ENCODE measurements at regions not wholly inside any gene's neighbourhood (a gene's known extent, or its start where the extent isn't known, plus 50 kb on each side); places are given as distances from the start of the nearest gene placed in this dataset.

GRCh38 chr5:39523821-39524220 lies 99.0 kb upstream of the DAB2 start:
- DNase-seq (ENCODE audit: low read depth in 2 of 2) = no peak

GRCh38 chr5:39521940-39522590 lies 97.3 kb upstream of the DAB2 start:
- no peak for DNase-seq (ENCODE audit: low read depth in 2 of 2)

GRCh38 chr5:39521098-39521860 lies 96.5 kb upstream of the DAB2 start:
- no peak for DNase-seq (ENCODE audit: low read depth in 2 of 2)

GRCh38 chr5:39520232-39520572 lies 95.4 kb upstream of the DAB2 start:
- peak; percentile 97 for DNase-seq (ENCODE audit: low read depth in 2 of 2)

DNA sequence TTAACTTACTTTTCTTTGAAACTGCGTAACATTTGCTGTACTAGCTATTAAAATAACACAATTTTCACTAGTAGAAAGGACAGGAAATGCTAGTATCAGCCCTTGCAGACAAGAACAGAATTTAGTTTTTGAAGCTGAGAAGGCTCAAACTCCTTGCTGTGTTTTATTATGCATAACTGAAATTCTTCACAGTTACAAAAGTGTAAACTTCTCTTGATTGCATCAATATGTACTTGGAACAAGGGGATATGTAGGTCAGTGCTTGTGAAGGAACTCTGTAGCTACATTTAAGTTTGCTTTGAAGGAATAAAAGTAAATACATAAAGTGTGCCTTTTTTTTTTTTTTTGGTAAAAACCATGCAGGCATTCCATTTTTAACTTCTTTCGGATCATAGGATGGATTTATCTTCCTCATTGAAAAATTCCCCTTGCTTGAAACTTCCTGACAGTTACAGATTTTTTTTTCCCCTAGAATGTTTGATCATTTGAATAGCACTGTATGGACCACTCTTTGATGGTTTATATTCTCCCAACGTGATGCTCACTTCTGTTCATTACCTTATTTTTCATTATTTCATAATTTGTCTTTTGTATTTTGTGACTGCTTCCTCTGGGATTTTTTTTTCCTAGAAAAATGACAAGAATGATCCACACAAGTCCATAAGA lies 94.9 kb upstream of the DAB2 start:
- peak in 1 of 2 donors; percentile 29 for DNase-seq (ENCODE audit: low read depth in 2 of 2)

- DNase-seq (ENCODE audit: low read depth in 2 of 2) = no peak
These were observed 94.3 kb upstream of the DAB2 start for GRCh38 chr5:39519079-39519478.

DNA sequence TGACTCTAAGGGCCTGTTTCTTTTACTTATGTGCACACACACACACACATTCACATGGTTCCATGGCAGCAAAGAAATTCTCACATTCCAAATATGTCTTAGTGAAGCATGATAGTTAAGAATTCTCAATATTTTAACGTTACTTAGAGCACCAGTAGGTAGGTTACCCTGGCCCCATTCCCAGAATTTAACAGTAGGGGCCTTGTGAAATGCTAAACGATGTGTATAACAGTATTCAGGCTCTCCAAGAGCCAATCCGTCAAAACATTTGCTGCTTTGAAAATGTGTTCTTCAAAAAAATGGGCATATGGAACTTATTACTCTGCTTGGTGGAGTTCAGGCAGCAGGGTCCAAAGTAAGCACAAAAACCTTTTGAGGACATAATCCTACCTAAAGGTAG lies 93.7 kb upstream of the DAB2 start:
- DNase-seq (ENCODE audit: low read depth in 2 of 2) = no peak

- peak in 1 of 2 donors; percentile 89 for DNase-seq (ENCODE audit: low read depth in 2 of 2)
These were observed 93.0 kb upstream of the DAB2 start for GRCh38 chr5:39517800-39518199.

DNA sequence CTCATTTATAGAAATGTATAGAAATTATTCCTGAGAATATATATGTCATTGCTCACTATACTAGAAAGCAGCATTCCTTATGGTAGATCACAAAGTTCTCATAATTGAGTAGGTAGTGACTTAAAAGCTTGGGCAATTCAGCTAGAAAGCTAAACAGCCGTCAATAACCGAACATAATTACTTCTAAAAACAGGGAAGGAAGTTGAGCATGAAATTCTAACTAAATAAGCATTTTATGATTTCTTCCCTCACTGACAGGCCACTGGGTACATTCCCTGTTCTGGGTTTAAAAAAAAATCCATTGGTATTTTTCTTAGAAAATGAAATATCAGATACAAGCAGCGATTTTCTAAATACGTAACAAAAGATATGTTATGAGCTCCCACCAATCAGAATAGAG lies 91.1 kb upstream of the DAB2 start:
- DNase-seq (ENCODE audit: low read depth in 2 of 2) = no peak

- peak in 1 of 2 donors; percentile 83 for DNase-seq (ENCODE audit: low read depth in 2 of 2)
These were observed 88.5 kb upstream of the DAB2 start for GRCh38 chr5:39513236-39513635.

GRCh38 chr5:39506211-39506610 lies 81.4 kb upstream of the DAB2 start:
- DNase-seq (ENCODE audit: low read depth in 2 of 2) = no peak

DNA sequence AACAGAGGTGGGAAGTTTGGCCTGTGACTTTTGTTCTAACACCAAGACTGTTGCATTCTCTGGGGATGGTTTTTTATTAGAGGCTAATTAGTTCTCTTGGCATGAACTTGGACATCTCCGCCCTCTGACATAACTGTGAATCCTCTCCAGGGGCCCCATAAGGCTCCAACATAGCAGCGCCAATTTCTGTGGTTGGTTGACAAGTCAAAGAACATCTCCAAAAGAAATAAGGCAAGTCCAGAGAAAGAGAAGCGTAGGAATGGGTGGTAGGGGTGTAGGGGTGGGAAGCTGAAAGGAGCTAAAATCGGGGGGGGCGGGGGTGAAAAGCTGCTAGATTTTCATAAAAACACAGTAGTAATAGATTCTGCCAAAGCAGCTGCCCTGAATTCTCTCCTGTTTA lies 81.0 kb upstream of the DAB2 start:
- no peak for DNase-seq (ENCODE audit: low read depth in 2 of 2)

- no peak for DNase-seq (ENCODE audit: low read depth in 2 of 2)
These were observed 80.6 kb upstream of the DAB2 start for GRCh38 chr5:39505363-39505762.

- DNase-seq (ENCODE audit: low read depth in 2 of 2) = no peak
These were observed 78.4 kb upstream of the DAB2 start for GRCh38 chr5:39503155-39503554.

GRCh38 chr5:39502704-39503103 lies 77.9 kb upstream of the DAB2 start:
- DNase-seq (ENCODE audit: low read depth in 2 of 2) = no peak

GRCh38 chr5:39501397-39501796 lies 76.6 kb upstream of the DAB2 start:
- DNase-seq (ENCODE audit: low read depth in 2 of 2) = peak; percentile 66 to 84

- DNase-seq (ENCODE audit: low read depth in 2 of 2) = peak in 1 of 2 donors; percentile 80
These were observed 75.9 kb upstream of the DAB2 start for GRCh38 chr5:39500551-39501175.

- DNase-seq (ENCODE audit: low read depth in 2 of 2) = peak; percentile 72 to 82
These were observed 73.6 kb upstream of the DAB2 start for GRCh38 chr5:39498278-39498952.

DNA sequence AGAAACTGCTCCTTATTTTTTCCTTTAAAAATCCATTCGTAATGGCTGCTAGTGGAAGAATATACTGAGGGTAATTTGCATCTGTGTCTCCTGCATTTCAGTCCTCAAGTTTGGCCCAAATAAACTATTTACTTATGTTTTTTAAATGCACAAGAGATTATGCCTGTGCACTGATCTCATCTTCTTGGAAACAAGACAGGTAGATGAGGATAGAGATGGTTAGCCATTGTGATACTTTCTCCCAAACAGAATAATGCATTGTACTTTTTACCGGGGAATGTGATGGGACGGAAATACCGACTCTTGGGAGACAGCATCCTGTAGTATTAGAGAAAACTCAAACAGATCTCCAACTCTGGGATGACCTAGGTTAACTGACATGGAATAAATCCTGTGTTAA lies 72.5 kb upstream of the DAB2 start:
- DNase-seq (ENCODE audit: low read depth in 2 of 2) = no peak

GRCh38 chr5:39495227-39495626 lies 70.4 kb upstream of the DAB2 start:
- DNase-seq (ENCODE audit: low read depth in 2 of 2) = peak; percentile 57 to 77

GRCh38 chr5:39494534-39494933 lies 69.8 kb upstream of the DAB2 start:
- DNase-seq (ENCODE audit: low read depth in 2 of 2) = no peak

DNA sequence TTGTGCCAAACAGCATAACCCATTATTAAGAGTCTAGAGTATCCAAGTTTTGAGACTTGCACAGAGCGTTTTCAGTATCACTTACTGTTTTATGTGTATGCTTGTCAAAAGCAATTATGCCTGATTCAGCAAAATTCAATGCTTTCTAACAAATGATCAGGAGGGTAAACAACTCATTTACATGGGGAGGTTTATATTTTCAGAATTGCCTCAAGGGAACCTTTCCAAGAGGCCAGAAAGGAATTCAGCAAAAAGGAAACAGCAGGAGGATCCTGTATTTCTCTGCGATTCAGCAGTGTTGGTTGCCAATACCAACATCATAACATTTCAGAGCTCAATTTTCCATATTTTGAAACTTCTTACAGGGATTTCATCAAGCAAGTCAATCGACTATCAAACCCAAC lies 69.3 kb upstream of the DAB2 start:
- DNase-seq (ENCODE audit: low read depth in 2 of 2) = peak; percentile 74 to 76
